ENCODE measurements at regions not wholly inside any gene's neighbourhood (a gene's known extent, or its start where the extent isn't known, plus 50 kb on each side); places are given as distances from the start of the nearest gene placed in this dataset.

DNA sequence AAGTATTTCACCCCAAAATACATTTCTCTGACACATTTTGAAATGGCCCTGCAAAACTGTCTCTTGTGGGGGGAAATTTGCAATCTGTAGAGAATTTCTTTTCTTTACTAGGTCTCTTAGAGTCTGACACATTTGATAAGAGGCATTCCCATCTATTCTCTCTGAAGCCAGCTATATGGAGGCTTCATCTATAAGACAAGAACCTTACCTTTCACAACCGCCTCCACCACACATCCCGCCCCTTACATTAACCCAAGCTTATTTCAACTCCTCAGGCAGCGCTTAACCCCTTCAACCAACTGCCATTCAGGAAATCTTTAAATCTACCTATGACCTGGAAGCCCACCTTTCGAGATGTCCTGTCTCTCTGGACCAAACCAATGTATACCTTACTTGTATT, 829.5 kb downstream of the TLE4 start:
- Mint-ChIP-seq H3K4me1 (no peaks in the 10 kb centered on the region), H3K9me3 (peaks cover 0 to 15% (median 3%) of the 10 kb centered on the region in 5 donors), H3K27ac (no peak overlapping the region), H3K27me3 (no peaks in the 10 kb centered on the region), H3K4me3 (no peak overlapping the region), H3K36me3 (no peaks in the 10 kb centered on the region)
- ChIA-PET POLR2A (no interaction called here), CTCF (no interaction called here)
- Histone ChIP-seq H3K27me3 (ENCODE audit: insufficient read depth, low read length, poor library complexity, severe bottlenecking) (no peaks in the 10 kb centered on the region), H3K27ac (ENCODE audit: low read depth, low read length) (no peak overlapping the region), H3K9me3 (ENCODE audit: low read length) (no peaks in the 10 kb centered on the region), H3K36me3 (ENCODE audit: insufficient read depth, low read length) (no peaks in the 10 kb centered on the region), H3K4me3 (ENCODE audit: low read length) (no peak overlapping the region), H3K4me1 (ENCODE audit: insufficient read depth, low read length) (no peaks in the 10 kb centered on the region)
- DNase-seq: no peak

GRCh38 chr9:80400624-80401230, 829.0 kb downstream of the TLE4 start:
- H3K27ac ChIP-seq (ENCODE audit: low read depth, low read length): no peak overlapping the region
- no peaks in the 10 kb centered on the region for H3K27me3 ChIP-seq (ENCODE audit: insufficient read depth, low read length, poor library complexity, severe bottlenecking)
- ChIA-PET CTCF (no interaction called here), POLR2A (no interaction called here)
- no peaks in the 10 kb centered on the region for H3K4me1 ChIP-seq (ENCODE audit: insufficient read depth, low read length)
- Mint-ChIP-seq H3K9me3 (peaks cover 0 to 15% (median 3%) of the 10 kb centered on the region in 5 donors), H3K4me3 (no peak overlapping the region), H3K36me3 (no peaks in the 10 kb centered on the region), H3K27me3 (no peaks in the 10 kb centered on the region), H3K4me1 (no peaks in the 10 kb centered on the region), H3K27ac (no peak overlapping the region)
- H3K9me3 ChIP-seq (ENCODE audit: low read length): no peaks in the 10 kb centered on the region
- no peaks in the 10 kb centered on the region for H3K36me3 ChIP-seq (ENCODE audit: insufficient read depth, low read length)
- no peak for DNase-seq
- no peak overlapping the region for H3K4me3 ChIP-seq (ENCODE audit: low read length)

DNA sequence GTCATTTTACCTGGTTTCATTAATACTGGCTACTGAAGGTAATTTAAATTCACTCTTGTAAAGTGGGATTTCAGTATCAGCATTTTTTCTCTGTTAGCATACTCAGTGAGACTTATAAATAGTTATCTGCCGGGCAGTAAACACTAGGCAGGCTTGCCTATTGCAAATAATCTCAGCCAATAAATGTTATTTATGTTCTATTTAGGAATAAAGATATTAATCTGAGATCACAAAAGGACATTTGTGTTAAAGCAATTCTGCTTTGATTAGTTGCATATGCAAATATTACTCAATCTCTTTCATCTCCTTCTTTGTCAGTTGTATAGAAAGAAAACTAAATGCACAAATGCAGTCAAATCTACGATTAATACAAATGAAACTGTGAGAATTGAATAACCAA, 827.8 kb downstream of the TLE4 start:
- no peak for DNase-seq
- Mint-ChIP-seq H3K36me3 (no peaks in the 10 kb centered on the region), H3K4me1 (no peaks in the 10 kb centered on the region), H3K27ac (no peak overlapping the region), H3K9me3 (peaks cover 0 to 15% (median 3%) of the 10 kb centered on the region in 5 donors), H3K4me3 (no peak overlapping the region), H3K27me3 (no peaks in the 10 kb centered on the region)
- H3K4me3 ChIP-seq (ENCODE audit: low read length): no peak overlapping the region
- no peaks in the 10 kb centered on the region for H3K9me3 ChIP-seq (ENCODE audit: low read length)
- ChIA-PET POLR2A (no interaction called here), CTCF (no interaction called here)
- no peaks in the 10 kb centered on the region for H3K4me1 ChIP-seq (ENCODE audit: insufficient read depth, low read length)
- H3K36me3 ChIP-seq (ENCODE audit: insufficient read depth, low read length): no peaks in the 10 kb centered on the region
- H3K27me3 ChIP-seq (ENCODE audit: insufficient read depth, low read length, poor library complexity, severe bottlenecking): no peaks in the 10 kb centered on the region
- H3K27ac ChIP-seq (ENCODE audit: low read depth, low read length): no peak overlapping the region

DNA sequence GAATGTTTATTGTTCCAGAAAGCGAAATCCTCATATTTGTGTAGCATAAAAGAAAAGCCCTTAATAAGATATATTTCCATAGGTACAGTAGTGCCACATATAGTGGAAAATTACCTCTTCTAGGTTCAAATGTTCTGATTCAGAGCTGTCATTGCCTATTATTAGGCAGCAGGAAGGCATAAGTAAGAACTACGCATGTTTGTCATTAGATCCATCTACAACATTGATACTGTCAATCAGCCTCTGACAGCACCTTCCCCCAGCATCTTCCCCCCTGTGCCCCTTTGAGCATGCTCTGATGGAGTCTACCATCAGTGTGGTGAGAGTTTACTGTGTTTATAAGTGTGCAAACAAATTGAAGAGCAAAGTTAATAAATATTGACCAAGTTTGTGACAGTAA, 816.1 kb downstream of the TLE4 start:
- Mint-ChIP-seq H3K36me3 (no peaks in the 10 kb centered on the region), H3K27ac (no peak overlapping the region), H3K4me1 (no peaks in the 10 kb centered on the region), H3K4me3 (no peak overlapping the region), H3K27me3 (no peaks in the 10 kb centered on the region), H3K9me3 (peaks cover 0 to 13% (median 7%) of the 10 kb centered on the region in 5 donors)
- Histone ChIP-seq H3K27me3 (ENCODE audit: insufficient read depth, low read length, poor library complexity, severe bottlenecking) (no peaks in the 10 kb centered on the region), H3K4me3 (ENCODE audit: low read length) (no peak overlapping the region), H3K27ac (ENCODE audit: low read depth, low read length) (no peak overlapping the region), H3K4me1 (ENCODE audit: insufficient read depth, low read length) (no peaks in the 10 kb centered on the region), H3K36me3 (ENCODE audit: insufficient read depth, low read length) (no peaks in the 10 kb centered on the region), H3K9me3 (ENCODE audit: low read length) (no peaks in the 10 kb centered on the region)
- no peak for DNase-seq
- CTCF ChIA-PET: no interaction called here
- POLR2A ChIA-PET: no interaction called here

GRCh38 chr9:80385246-80385645, 813.5 kb downstream of the TLE4 start:
- peaks cover 0 to 12% (median 2%) of the 10 kb centered on the region in 5 donors for H3K9me3 Mint-ChIP-seq
- no peaks in the 10 kb centered on the region for H3K27me3 Mint-ChIP-seq
- Histone ChIP-seq H3K36me3 (ENCODE audit: insufficient read depth, low read length) (no peaks in the 10 kb centered on the region), H3K27ac (ENCODE audit: low read depth, low read length) (no peak overlapping the region), H3K9me3 (ENCODE audit: low read length) (no peaks in the 10 kb centered on the region), H3K27me3 (ENCODE audit: insufficient read depth, low read length, poor library complexity, severe bottlenecking) (no peaks in the 10 kb centered on the region), H3K4me1 (ENCODE audit: insufficient read depth, low read length) (no peaks in the 10 kb centered on the region), H3K4me3 (ENCODE audit: low read length) (no peak overlapping the region)
- ChIA-PET CTCF (no interaction called here), POLR2A (no interaction called here)
- DNase-seq: no peak
- no peaks in the 10 kb centered on the region for H3K36me3 Mint-ChIP-seq
- no peak overlapping the region for H3K4me3 Mint-ChIP-seq
- H3K27ac Mint-ChIP-seq: no peak overlapping the region
- no peaks in the 10 kb centered on the region for H3K4me1 Mint-ChIP-seq

- POLR2A ChIA-PET: no interaction called here
Measured at GRCh38 chr9:80383331-80383730, 811.6 kb downstream of the TLE4 start.

GRCh38 chr9:80382211-80382891, 810.6 kb downstream of the TLE4 start:
- no peaks in the 10 kb centered on the region for H3K27me3 ChIP-seq (ENCODE audit: insufficient read depth, low read length, poor library complexity, severe bottlenecking)
- H3K36me3 Mint-ChIP-seq: no peaks in the 10 kb centered on the region
- no peaks in the 10 kb centered on the region for H3K27me3 Mint-ChIP-seq
- H3K9me3 Mint-ChIP-seq: peaks cover 0 to 6% (median 3%) of the 10 kb centered on the region in 5 donors
- H3K4me1 Mint-ChIP-seq: no peaks in the 10 kb centered on the region
- no peak overlapping the region for H3K4me3 ChIP-seq (ENCODE audit: low read length)
- CTCF ChIA-PET: no interaction called here
- H3K4me3 Mint-ChIP-seq: no peak overlapping the region
- POLR2A ChIA-PET: no interaction called here
- H3K27ac Mint-ChIP-seq: no peak overlapping the region
- H3K9me3 ChIP-seq (ENCODE audit: low read length): no peaks in the 10 kb centered on the region
- no peaks in the 10 kb centered on the region for H3K4me1 ChIP-seq (ENCODE audit: insufficient read depth, low read length)
- DNase-seq: no peak
- no peaks in the 10 kb centered on the region for H3K36me3 ChIP-seq (ENCODE audit: insufficient read depth, low read length)
- H3K27ac ChIP-seq (ENCODE audit: low read depth, low read length): no peak overlapping the region

More at GRCh38 chr9:80383331-80383730, 811.6 kb downstream of the TLE4 start:
- Mint-ChIP-seq H3K4me3 (no peak overlapping the region), H3K27me3 (no peaks in the 10 kb centered on the region), H3K36me3 (no peaks in the 10 kb centered on the region), H3K4me1 (no peaks in the 10 kb centered on the region), H3K27ac (no peak overlapping the region), H3K9me3 (peaks cover 0 to 6% (median 4%) of the 10 kb centered on the region in 5 donors)
- H3K27me3 ChIP-seq (ENCODE audit: insufficient read depth, low read length, poor library complexity, severe bottlenecking): no peaks in the 10 kb centered on the region
- H3K4me1 ChIP-seq (ENCODE audit: insufficient read depth, low read length): no peaks in the 10 kb centered on the region
- no peaks in the 10 kb centered on the region for H3K9me3 ChIP-seq (ENCODE audit: low read length)
- no peak for DNase-seq
- H3K4me3 ChIP-seq (ENCODE audit: low read length): no peak overlapping the region
- H3K27ac ChIP-seq (ENCODE audit: low read depth, low read length): no peak overlapping the region
- CTCF ChIA-PET: no interaction called here
- no peaks in the 10 kb centered on the region for H3K36me3 ChIP-seq (ENCODE audit: insufficient read depth, low read length)

DNA sequence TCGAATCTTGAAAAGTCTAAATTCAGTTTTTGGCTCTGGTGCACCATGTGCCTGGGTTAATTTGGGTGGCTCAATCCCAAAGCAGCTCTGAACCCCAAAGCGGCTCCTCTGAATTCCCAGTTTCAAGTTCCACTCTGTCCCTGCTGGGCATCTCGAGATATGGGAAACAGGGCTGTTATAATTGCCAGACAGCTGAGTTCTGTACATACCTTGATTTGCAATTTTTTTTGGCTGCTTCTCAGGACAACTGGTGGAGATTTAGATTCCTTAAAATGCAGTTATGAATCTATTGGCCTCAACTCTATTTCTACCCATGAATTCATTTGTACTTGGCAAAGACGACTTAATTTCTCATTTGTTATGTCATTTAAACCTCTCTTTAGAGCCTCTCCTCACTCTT, 808.5 kb downstream of the TLE4 start:
- Histone ChIP-seq H3K27ac (ENCODE audit: low read depth, low read length) (no peak overlapping the region), H3K9me3 (ENCODE audit: low read length) (no peaks in the 10 kb centered on the region), H3K27me3 (ENCODE audit: insufficient read depth, low read length, poor library complexity, severe bottlenecking) (no peaks in the 10 kb centered on the region), H3K36me3 (ENCODE audit: insufficient read depth, low read length) (no peaks in the 10 kb centered on the region), H3K4me1 (ENCODE audit: insufficient read depth, low read length) (no peaks in the 10 kb centered on the region), H3K4me3 (ENCODE audit: low read length) (no peak overlapping the region)
- H3K27ac Mint-ChIP-seq: no peak overlapping the region
- H3K9me3 Mint-ChIP-seq: peaks cover 0 to 6% (median 2%) of the 10 kb centered on the region in 5 donors
- CTCF ChIA-PET: no interaction called here
- no peaks in the 10 kb centered on the region for H3K36me3 Mint-ChIP-seq
- no peak for DNase-seq
- H3K27me3 Mint-ChIP-seq: no peaks in the 10 kb centered on the region
- POLR2A ChIA-PET: no interaction called here
- H3K4me3 Mint-ChIP-seq: no peak overlapping the region
- no peaks in the 10 kb centered on the region for H3K4me1 Mint-ChIP-seq
